ENCODE measurements at regions not wholly inside any gene's neighbourhood (a gene's known extent, or its start where the extent isn't known, plus 50 kb on each side); places are given as distances from the start of the nearest gene placed in this dataset.

DNA sequence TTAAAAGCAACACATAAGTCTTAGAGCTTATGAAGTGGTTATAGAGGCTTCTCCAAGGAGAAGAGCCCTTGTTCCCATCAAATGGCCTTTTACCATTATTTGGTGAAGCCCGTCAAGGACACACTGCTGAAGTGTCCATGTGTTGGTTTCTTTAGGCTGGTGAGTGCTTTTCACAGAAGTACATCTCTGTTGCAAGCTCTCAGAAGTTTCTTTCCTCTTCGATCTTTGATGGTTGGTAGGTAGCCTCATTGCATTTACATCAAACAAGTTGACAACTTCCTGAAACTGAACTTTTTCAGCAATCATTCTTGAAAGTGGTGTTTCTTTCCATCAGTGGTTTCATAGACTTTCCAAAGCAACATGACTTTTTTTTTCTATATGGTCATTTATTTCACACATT is 465.6 kb downstream of the HDGFL1 start:
- no peak for DNase-seq
- in situ Hi-C loops (cut with MboI; ENCODE audit: low pct_unique_long_range_greater_than_20kb, low sequenced_read_pairs), result no loop called here

DNA sequence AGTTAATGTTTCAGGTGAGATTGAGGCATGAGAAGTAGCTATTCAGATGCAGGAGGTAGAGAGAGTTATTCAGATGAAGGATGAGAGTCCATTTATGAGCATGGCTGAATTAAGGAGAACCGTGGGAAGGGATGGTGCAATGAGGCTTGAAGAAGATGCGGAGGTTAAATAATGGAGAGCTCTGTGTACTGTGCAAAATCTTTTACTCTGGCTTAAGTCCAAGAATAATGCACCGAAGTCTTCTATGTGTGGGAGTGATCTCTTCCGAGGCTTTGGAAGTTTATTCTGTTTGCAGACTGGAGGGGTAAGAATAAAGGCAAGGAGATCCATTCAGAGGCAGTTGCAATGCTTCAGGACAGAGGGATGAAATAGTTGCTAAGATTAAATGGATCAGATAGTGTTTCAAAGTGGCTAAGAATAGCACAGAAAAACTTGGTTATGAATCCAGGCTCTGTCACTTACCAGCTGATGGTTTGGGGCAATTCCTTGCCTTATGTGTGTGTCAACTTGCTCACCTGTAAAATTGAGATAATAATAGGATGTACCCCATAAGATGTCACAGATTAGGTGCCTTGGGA is 467.1 kb downstream of the HDGFL1 start:
- DNase-seq, result no peak
- in situ Hi-C loops (cut with MboI; ENCODE audit: low pct_unique_long_range_greater_than_20kb, low sequenced_read_pairs), result no loop called here

DNA sequence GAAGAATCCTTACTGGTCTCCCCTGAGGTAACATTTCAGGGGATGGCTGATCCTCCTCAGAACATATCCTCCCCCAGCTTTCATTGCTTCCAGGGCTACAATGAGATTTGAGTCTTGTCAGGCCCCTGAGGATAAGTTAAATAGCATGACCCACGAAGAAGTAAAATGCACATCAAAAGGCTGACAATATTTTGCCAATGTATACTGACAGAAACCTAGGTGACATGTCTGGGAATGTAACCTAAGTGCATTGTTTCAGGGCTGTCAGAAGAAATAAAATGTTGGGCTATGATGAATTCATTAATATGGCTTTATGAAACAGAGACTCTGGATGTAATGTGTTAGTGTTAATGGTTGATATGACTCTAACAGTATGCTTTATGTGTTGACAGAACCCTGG is 471.5 kb downstream of the HDGFL1 start:
- DNase-seq, result no peak
- in situ Hi-C loops (cut with MboI; ENCODE audit: low pct_unique_long_range_greater_than_20kb, low sequenced_read_pairs), result no loop called here

DNA sequence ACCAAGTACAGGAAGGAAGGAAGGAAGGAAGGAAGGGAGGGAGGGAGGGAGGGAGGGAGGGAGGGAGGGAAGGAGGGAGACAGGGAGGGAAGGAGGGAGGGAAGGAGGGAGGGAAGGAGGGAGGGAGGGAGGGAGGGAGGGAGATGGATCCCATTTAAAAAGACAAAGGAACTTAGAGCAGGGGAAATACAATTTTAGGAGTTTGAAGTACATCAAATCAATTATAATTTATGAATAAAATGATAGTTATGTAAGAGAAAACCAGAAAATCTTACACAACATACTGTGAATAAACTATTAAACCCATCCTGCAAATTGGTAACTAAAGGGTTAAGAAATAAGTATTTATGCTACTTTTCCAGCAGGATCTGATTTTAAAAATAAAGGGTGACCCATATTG is 475.9 kb downstream of the HDGFL1 start:
- in situ Hi-C loops (cut with MboI; ENCODE audit: low pct_unique_long_range_greater_than_20kb, low sequenced_read_pairs), result no loop called here
- DNase-seq, result no peak

DNA sequence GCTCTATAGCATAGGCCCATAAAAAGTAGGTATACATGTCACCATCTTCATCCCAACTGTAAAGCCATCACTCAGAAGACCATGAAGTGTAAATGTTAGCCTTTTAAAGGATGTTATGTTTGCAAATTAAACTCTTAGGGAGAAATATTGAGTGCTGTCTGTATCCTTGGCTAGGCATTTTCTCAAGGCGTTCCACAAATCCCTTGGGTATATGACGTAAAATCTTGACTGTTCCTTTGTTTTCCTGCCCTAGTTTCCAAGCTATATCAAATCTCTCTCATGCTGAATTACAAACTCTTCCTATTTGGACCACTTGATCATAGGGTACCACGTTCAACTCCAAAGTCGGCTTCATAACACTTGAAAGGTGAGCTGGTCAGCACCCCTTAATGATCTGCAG is 486.2 kb downstream of the HDGFL1 start:
- in situ Hi-C loops (cut with MboI; ENCODE audit: low pct_unique_long_range_greater_than_20kb, low sequenced_read_pairs), result no loop called here
- no peak for DNase-seq

DNA sequence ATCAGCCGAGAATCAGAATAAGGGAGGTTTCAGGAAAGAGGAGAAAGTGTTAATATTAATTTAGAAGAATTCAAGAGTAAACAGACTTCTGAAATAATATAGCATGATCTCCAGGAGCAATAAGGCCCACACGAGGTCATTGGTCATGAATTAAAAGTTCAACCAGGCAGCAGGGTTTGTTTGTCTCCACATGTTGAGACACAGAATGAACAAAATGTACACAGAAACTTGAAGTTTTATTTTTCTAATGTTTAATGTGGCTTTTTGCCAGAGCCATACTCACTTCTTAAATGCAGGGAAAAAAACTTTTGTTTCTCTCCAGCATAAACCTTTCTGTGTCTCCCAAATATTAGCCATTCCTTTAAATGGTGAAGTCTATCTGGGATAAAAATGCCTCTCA is 504.5 kb downstream of the HDGFL1 start:
- in situ Hi-C loops (cut with MboI; ENCODE audit: low pct_unique_long_range_greater_than_20kb, low sequenced_read_pairs), result no loop called here

DNA sequence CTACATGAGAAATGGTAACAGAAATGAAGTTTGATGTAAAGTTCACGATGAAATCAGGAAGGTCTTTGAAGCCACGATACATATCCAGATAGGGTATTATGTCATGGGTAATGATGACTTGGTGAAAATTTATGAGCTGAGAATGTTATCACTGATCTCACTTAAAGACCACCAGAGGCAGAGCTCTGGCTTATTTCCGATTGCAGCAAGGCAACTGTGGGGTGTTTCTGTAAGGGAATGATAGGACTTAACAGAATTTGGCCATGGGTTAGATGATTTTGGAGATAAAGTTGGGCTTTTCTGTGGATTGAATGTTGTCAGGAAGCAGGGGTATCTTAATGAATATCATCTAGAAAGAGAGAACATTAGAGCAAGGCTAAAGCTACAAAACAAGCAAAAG is 508.4 kb downstream of the HDGFL1 start:
- DNase-seq, result no peak
- in situ Hi-C loops (cut with MboI; ENCODE audit: low pct_unique_long_range_greater_than_20kb, low sequenced_read_pairs), result no loop called here

More for the DNA sequence above, 504.5 kb downstream of the HDGFL1 start:
- no peak for DNase-seq

DNA sequence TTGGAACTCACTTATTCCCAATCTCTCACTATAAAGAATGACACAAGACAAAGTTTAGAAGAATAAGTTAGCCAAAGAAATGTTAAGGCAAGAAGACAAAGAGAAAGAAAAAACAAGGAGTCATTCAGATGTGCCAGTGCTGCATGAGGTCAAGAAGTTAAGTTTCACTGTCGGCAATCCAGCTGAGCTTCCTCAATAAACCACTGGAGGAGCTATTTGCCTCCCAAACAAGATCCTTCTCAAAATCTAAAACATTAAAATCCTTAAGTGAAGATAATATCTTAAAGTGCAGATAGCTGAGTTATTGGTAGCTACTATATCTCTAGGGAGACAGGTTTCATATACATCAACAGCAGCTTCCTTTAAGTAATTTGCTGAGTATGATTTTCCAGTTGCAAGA is 512.3 kb downstream of the HDGFL1 start:
- DNase-seq, result no peak
- in situ Hi-C loops (cut with MboI; ENCODE audit: low pct_unique_long_range_greater_than_20kb, low sequenced_read_pairs), result no loop called here

DNA sequence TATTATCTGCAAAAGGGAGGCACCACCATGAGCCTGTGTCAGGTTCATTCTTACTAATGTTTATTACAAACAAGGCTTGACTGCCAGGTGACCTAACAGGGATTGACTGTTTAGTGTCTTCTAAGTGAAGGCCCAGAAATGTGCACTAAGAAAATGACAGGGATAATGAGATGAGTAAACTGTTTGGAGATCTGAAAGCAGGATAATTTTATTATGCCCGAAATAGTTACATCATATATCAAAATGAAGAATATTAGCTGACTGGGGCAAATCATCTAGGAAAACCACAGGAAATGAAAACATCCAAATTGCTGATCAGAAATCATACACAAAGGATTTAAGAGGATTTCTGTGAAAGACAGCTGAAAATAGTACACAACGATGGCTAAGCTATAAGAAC is 516.7 kb downstream of the HDGFL1 start:
- in situ Hi-C loops (cut with MboI; ENCODE audit: low pct_unique_long_range_greater_than_20kb, low sequenced_read_pairs), result no loop called here
- no peak for DNase-seq

DNA sequence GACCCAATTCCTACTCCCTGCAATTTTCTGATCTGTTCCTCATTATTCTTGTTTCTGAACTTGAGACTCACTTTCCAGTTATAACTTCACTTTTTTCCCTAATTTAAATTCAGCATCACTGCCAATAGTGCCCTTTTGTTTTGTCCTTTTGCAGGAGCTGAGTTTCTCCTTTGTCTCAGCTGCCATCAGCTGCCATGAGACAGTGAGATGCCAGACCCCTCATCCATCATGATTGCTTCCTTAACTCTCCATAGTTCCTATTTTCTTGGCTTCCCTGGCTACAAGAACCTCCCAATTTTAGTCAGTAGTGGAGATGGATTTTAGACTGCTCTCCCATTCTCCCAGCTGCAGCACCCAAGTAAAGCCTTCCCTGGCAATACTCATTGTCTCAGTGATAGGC is 518.1 kb downstream of the HDGFL1 start:
- no peak for DNase-seq
- in situ Hi-C loops (cut with MboI; ENCODE audit: low pct_unique_long_range_greater_than_20kb, low sequenced_read_pairs), result no loop called here

DNA sequence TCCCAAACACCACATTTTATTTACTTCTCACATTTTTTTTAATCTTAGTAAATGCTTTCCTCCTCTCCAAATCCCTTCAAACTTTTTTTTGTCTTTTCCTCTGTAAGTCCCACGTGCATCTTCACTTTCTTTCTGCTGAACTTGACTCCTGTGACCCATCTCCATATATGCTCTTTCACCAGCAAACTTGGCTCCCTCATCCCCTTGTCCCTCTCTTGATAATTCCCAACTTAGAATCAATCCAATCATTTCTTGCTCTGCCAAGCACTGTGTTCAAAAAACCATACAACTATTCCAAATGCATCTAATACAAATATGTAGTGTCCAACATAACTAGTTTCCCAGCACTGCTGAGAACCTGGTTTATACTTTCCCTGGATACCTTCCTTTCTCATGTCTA is 519.4 kb downstream of the HDGFL1 start:
- no peak for DNase-seq
- in situ Hi-C loops (cut with MboI; ENCODE audit: low pct_unique_long_range_greater_than_20kb, low sequenced_read_pairs), result no loop called here

DNA sequence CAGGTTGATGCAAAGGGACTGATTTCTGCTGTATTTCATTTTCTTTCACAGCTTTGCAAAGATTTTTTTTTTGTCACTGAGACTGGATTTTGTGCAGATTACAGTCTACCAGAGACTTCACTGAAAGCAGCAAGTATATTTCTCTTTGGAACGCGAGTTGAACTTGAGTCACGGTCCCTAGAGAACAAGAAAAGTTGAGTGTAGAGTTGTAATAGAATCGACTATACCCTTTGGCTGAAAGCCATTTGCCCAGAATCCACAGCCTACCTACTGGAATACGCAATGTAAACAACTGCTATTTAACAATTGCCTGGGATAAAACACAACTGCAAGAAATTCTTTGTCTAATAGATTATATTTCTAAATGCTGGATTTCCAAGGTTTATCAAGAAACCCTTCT is 520.6 kb downstream of the HDGFL1 start:
- in situ Hi-C loops (cut with MboI; ENCODE audit: low pct_unique_long_range_greater_than_20kb, low sequenced_read_pairs), result no loop called here
- no peak for DNase-seq

DNA sequence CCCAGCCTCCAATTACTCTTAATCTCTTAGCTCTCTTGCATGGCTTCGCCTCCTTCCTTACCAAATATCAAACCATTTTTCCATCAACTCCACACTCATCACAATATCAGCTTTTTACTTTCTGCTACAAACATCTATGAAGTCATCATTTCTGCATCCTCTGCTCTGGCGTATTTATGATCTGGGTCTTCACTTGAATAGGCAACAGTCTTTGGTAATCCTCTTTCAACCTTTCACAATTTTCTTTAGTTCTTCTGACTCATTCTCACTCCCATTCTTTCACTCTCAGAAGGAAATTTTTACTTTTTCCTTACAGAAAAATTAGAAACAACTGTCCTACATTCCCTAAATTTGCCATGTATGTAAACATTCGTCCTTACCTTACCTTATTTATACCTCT is 522.4 kb downstream of the HDGFL1 start:
- in situ Hi-C loops (cut with MboI; ENCODE audit: low pct_unique_long_range_greater_than_20kb, low sequenced_read_pairs), result no loop called here
- DNase-seq, result no peak

DNA sequence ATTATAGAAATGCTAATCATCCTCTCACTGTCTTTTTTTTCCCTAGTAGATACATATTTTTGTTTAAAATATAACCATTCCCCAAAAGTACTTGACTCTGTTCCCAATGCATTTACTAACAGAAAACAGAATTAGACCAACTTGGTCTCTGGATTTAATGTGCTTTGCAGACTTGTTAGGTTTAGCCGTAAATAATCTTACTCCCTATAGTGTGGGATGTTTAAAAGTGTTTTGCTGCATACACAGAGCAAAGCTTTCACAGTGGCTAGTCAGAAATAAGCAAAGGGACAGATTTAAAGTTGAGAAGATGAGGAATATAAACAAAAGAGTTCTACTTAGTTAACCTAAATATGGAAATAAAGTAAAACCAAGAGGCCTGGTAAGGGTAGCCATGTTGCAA is 527.5 kb downstream of the HDGFL1 start:
- no peak for DNase-seq
- in situ Hi-C loops (cut with MboI; ENCODE audit: low pct_unique_long_range_greater_than_20kb, low sequenced_read_pairs), result no loop called here

DNA sequence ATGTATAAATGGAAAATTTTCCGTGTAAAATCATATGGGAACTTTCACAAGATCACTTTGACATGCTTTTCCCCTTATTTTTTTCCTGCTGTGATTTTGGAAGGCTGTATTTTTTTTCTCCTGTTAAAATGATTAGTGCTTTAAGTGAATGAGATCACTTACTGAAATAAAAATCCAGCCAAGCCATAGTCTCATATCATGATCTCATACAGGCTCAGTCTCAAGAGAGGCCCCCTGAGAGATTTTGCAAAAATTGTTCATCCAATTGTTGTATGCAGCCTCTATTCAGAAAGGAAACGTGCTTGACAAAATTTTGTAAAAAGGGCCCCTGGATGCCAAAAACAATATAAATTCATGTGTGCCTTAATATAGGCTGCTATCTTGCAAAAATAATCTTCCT is 528.2 kb downstream of the HDGFL1 start:
- no peak for DNase-seq
- in situ Hi-C loops (cut with MboI; ENCODE audit: low pct_unique_long_range_greater_than_20kb, low sequenced_read_pairs), result no loop called here

DNA sequence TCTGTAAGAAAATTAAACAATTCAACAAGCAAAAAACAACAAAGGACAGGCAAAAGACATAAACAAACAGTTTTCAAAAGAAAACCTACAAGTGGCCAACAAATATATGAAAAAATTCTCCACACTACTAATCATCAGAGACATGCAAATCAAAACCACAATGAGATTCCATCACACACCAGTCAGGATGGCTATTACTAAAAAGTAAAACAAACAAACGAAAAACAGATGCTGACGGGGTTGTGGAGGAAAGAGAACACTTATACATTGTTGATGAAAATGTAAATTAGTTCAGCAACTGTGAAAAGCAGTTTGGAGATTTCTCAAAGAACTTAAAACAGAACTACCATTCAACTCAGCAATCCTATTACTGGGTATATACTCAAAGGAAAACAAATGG is 537.6 kb downstream of the HDGFL1 start:
- no peak for DNase-seq
- in situ Hi-C loops (cut with MboI; ENCODE audit: low pct_unique_long_range_greater_than_20kb, low sequenced_read_pairs), result no loop called here

DNA sequence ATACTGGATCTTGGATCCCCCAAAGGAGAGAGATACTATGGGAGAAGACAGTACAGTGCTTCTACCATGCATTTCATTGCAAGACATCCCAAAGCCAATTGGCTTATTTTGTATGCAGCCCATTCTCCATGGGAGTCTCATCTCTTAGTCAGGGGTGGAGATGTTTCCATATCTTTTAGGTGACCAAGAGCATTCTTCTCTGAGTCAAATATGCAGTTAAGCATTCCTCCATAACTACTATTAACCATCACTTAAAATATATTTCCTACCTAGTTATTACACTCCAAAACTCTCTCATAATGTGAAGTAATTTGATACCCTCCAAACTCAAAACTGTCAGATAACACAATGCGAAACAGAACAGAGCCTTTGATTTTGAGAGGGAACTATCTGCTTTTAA is 542.6 kb downstream of the HDGFL1 start:
- in situ Hi-C loops (cut with MboI; ENCODE audit: low pct_unique_long_range_greater_than_20kb, low sequenced_read_pairs), result no loop called here
- DNase-seq, result no peak

DNA sequence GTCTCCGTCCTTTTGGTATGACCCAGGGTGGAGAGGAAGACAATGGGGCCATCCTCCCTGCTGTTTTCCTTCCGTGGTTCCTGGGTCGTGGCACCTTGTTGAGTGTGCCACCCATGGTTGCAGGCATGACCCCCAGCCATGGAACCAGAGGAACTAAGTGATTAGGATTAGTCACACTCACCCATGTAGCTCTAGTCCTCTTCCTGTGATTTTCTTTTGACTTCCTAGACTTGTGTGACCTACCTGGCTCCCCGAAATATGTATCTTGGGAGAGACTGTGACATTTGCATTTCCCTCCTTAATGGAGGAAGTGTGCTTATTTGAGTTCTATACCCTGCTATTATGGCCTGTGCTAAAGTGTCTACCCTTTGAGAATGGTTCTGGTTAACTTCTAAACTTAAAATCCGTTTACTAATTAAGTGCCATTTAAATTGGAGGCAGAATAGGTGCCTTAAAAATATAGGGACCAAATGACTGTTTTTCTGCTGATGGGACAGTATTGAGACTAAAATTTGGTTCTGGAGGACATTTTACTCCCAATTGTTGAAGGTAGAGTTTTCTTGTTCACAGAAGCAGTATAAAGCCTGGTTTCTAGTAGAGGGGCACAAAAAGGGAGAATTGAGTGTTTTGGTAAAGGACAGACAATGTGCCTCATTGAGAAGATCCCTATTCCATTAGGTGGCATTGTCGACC is 545.6 kb downstream of the HDGFL1 start:
- no peak for DNase-seq
- in situ Hi-C loops (cut with MboI; ENCODE audit: low pct_unique_long_range_greater_than_20kb, low sequenced_read_pairs), result no loop called here

DNA sequence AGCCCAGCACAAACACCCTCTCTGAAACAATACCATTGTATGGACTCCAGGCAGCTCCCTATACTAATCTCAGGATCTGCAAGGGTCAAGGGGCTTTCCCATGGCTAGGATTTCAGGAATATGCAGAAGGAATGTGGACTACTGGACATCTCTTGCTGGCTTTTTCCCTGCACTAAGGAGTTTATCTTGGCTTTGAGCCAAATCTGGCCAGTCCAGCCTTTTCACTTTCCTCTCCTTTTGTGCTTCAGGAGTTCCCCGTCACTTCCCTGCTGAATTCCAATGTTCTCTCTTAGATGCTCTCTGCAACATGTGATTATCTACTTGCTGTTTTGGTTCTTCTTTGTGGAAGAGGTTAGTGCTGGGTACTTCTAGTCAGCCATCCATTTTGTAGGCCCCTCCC is 568.2 kb downstream of the HDGFL1 start:
- DNase-seq, result no peak
- in situ Hi-C loops (cut with MboI; ENCODE audit: low pct_unique_long_range_greater_than_20kb, low sequenced_read_pairs), result no loop called here

DNA sequence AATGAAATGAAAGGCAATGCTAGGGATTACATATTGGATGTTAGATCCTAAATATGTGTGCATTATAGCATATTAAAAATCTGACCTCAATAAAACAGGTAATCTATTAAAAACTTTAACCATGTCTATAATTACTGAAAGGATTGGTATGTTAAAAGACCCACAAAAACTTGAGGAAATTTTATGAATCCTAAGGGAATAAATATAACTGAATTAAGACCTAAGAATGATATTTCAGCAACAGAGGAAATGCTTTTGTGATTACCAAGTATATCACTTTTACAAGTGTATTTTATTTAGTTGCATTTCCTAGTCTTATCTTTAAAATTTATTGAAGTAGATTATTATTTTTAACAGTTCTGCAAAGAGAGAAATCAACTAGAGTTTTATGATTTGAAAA is 571.5 kb downstream of the HDGFL1 start:
- no peak for DNase-seq
- in situ Hi-C loops (cut with MboI; ENCODE audit: low pct_unique_long_range_greater_than_20kb, low sequenced_read_pairs), result no loop called here

DNA sequence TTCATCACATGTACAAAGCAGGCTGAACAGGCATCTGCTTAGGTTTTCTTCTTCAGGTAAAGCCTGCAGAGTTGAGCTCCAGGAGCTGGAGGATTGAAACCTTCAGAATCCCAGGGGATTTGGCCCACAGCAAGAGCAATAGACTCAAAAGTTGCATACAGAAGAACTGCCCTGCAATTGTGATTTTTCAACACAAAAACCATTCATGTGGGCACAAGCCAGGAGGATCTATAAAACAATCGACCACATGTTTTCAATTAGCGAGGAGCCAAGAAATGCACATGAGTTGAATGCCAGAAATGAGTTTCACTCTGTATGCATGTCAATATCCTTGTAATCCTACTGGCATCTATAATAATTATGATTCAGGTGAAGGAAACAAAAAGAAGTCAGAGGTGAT is 576.4 kb downstream of the HDGFL1 start:
- in situ Hi-C loops (cut with MboI; ENCODE audit: low pct_unique_long_range_greater_than_20kb, low sequenced_read_pairs), result no loop called here
- no peak for DNase-seq
